OCI-LY7 (cell line): ENCODE measurements at regions not wholly inside any gene's neighbourhood (a gene's known extent, or its start where the extent isn't known, plus 50 kb on each side); places are given as distances from the start of the nearest gene placed in this dataset.

Source experiments
- BruUV-seq: library from RNA; stranded (reverse); fragments of 400-500 nt; replicated peaks from 2 replicates; lab custom pipeline; 2021; lab: Mats Ljungman, UMichigan
- CTCF ChIA-PET: fragments of 300-600 bp; sonication (Branson Sonifier 250); formaldehyde crosslinking; loops from one replicate; lab custom pipeline; 2022; ENCODE audit warnings: antibody characterized with exemption; ENCODE audit not compliant: unreplicated experiment; lab: Charles Lee
- POLR2A ChIA-PET: fragments of 300-600 bp; sonication (Branson Sonifier 250); formaldehyde crosslinking; loops from one replicate; lab custom pipeline; 2022; ENCODE audit warnings: antibody characterized with exemption; lab: Charles Lee
- DNase-seq: peaks from one replicate; pipeline ENCODE4 v3.0.0-alpha.2; 2015; ENCODE audit warnings: low spot score
- H2AFZ ChIP-seq: fragments of 200-600 bp; sonication (generic), shearing (Covaris generic); 2 replicates; pipeline ENCODE4 v1.6.1; 2014; ENCODE audit warnings: mild to moderate bottlenecking, antibody characterized with exemption, low read length, moderate library complexity
- H3K27ac ChIP-seq: fragments of 200-600 bp; sonication (generic); 2 replicates; pipeline ENCODE4 v1.5.1; 2014; ENCODE audit warnings: mixed run types, low read depth, mild to moderate bottlenecking, moderate library complexity, low read length, inconsistent platforms; ENCODE audit not compliant: poor library complexity, severe bottlenecking
- H3K36me3 ChIP-seq: fragments of 200-600 bp; sonication (generic); 2 replicates; pipeline ENCODE4 v1.6.1; 2014; ENCODE audit warnings: mild to moderate bottlenecking, antibody characterized with exemption, low read length, moderate library complexity, mixed read lengths; ENCODE audit not compliant: insufficient read depth
- H3K4me1 ChIP-seq: fragments of 200-600 bp; sonication (generic); 2 replicates; pipeline ENCODE4 v1.5.1; 2014; ENCODE audit warnings: mild to moderate bottlenecking, low read length; ENCODE audit not compliant: insufficient read depth, poor library complexity, severe bottlenecking
- H3K4me2 ChIP-seq: fragments of 200-600 bp; sonication (generic); 2 replicates; pipeline ENCODE4 v1.6.1; 2014; ENCODE audit warnings: mild to moderate bottlenecking, low read length
- H3K4me3 ChIP-seq: fragments of 200-600 bp; sonication (generic); 2 replicates; pipeline ENCODE4 v1.5.1; 2014; ENCODE audit warnings: mild to moderate bottlenecking, low read depth, low read length; ENCODE audit not compliant: poor library complexity, severe bottlenecking
- H3K79me2 ChIP-seq: fragments of 200-600 bp; sonication (generic); 2 replicates; pipeline ENCODE4 v1.6.1; 2016; ENCODE audit warnings: low read depth, mild to moderate bottlenecking, low read length, moderate library complexity, mixed read lengths; ENCODE audit not compliant: insufficient read depth
- H3K9me2 ChIP-seq: fragments of 200-600 bp; sonication (generic); 2 replicates; pipeline ENCODE4 v1.6.1; 2016; ENCODE audit warnings: mild to moderate bottlenecking, low read length, mixed read lengths; ENCODE audit not compliant: insufficient read depth
- H3K9me3 ChIP-seq: fragments of 200-600 bp; sonication (generic); 2 replicates; pipeline ENCODE4 v1.6.1; 2014; ENCODE audit warnings: mild to moderate bottlenecking, mixed run types, low read length, mixed read lengths
- H4K20me1 ChIP-seq: fragments of 200-600 bp; sonication (generic); 2 replicates; pipeline ENCODE4 v1.6.1; 2014; ENCODE audit warnings: mild to moderate bottlenecking, antibody characterized with exemption, low read length, moderate library complexity, mixed read lengths; ENCODE audit not compliant: insufficient read depth
- EZH2phosphoT487 ChIP-seq: fragments of 200-600 bp; sonication (generic); IDR thresholded peaks from 2 replicates; pipeline ENCODE4 v1.6.1; 2018; ENCODE audit warnings: low read depth, borderline replicate concordance, mild to moderate bottlenecking, mixed run types, antibody characterized with exemption, low read length, moderate library complexity, mixed read lengths
- intact Hi-C: fragments of 100-400 bp; cut with micrococcal nuclease; formaldehyde crosslinking; loops from one replicate; pipeline ENCODE4 v1.10.0; 2022; ENCODE audit not compliant: unreplicated experiment
- TF ChIP-seq, protein P1 (sequence below): fragments of 200-600 bp; sonication (generic); conservative IDR thresholded peaks from 2 replicates; pipeline ENCODE4 v1.5.1; 2014; ENCODE audit warnings: mild to moderate bottlenecking, antibody characterized with exemption, low read length, moderate library complexity, mixed read lengths

DNA sequence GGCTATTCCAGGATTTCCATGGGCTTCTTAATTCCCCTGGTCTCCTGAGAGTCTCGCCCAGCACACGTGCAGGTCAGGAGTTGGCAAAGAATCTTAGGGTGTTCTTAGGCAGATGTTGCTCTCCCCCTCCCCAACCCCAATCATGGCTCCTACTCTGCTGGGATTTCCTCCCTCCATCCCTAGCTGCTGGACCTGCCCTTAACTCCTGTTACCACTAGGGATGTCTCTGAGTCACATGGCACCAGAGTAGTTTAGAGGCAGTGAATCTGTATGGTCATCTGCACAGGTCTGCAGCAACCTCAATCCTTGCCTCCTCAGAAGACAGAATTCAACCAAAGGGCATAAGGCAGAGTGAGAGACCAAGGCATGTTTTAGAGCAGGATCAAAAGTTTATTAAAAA lies 51.8 kb upstream of the CHST3 start:
- TF ChIP-seq EZH2phosphoT487: no peak
- TF ChIP-seq, protein P1, sequence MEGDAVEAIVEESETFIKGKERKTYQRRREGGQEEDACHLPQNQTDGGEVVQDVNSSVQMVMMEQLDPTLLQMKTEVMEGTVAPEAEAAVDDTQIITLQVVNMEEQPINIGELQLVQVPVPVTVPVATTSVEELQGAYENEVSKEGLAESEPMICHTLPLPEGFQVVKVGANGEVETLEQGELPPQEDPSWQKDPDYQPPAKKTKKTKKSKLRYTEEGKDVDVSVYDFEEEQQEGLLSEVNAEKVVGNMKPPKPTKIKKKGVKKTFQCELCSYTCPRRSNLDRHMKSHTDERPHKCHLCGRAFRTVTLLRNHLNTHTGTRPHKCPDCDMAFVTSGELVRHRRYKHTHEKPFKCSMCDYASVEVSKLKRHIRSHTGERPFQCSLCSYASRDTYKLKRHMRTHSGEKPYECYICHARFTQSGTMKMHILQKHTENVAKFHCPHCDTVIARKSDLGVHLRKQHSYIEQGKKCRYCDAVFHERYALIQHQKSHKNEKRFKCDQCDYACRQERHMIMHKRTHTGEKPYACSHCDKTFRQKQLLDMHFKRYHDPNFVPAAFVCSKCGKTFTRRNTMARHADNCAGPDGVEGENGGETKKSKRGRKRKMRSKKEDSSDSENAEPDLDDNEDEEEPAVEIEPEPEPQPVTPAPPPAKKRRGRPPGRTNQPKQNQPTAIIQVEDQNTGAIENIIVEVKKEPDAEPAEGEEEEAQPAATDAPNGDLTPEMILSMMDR: no peak
- no peak overlapping the region for H3K4me3 ChIP-seq
- H3K9me2 ChIP-seq: no peaks in the 10 kb centered on the region
- H3K36me3 ChIP-seq: no peaks in the 10 kb centered on the region
- POLR2A ChIA-PET: no interaction called here
- peaks cover 8% of the 10 kb centered on the region; the same call in 1 of the 2 replicates for H3K9me3 ChIP-seq
- no peak for DNase-seq
- H3K79me2 ChIP-seq: no peaks in the 10 kb centered on the region
- intact Hi-C loops: no loop called here
- H3K4me2 ChIP-seq: no peak overlapping the region
- H3K4me1 ChIP-seq: peaks cover 22% of the 10 kb centered on the region
- H4K20me1 ChIP-seq: no peaks in the 10 kb centered on the region
- CTCF ChIA-PET: no interaction called here
- H2AFZ ChIP-seq: no peak overlapping the region
- no TSS peak for BruUV-seq
- no peak overlapping the region for H3K27ac ChIP-seq

- H3K27ac ChIP-seq: no peak overlapping the region
- DNase-seq: no peak
- intact Hi-C loops: no loop called here
- POLR2A ChIA-PET: interaction anchor here (0.6 kb wide), 1 partner anchor 269 kb away, joined by 3 read pairs; no protein-coding TSS in a partner anchor
- no peak overlapping the region for H3K4me3 ChIP-seq
- no peak overlapping the region for H2AFZ ChIP-seq
- no peak overlapping the region for H3K4me2 ChIP-seq
- H4K20me1 ChIP-seq: no peaks in the 10 kb centered on the region
- H3K9me2 ChIP-seq: no peaks in the 10 kb centered on the region
- H3K4me1 ChIP-seq: peaks cover 22% of the 10 kb centered on the region
- CTCF ChIA-PET: no interaction called here
- H3K36me3 ChIP-seq: no peaks in the 10 kb centered on the region
- no TSS peak for BruUV-seq
- H3K79me2 ChIP-seq: no peaks in the 10 kb centered on the region
- no peaks in the 10 kb centered on the region for H3K9me3 ChIP-seq
- TF ChIP-seq, protein P1: no peak
- no peak for TF ChIP-seq EZH2phosphoT487
Observed at GRCh38 chr10:71911296-71911953, 52.8 kb upstream of the CHST3 start.
